ENCODE measurements at regions not wholly inside any gene's neighbourhood (a gene's known extent, or its start where the extent isn't known, plus 50 kb on each side); places are given as distances from the start of the nearest gene placed in this dataset.
A peak's percentile ranks its signal among the peaks of the same experiment; 100 is the strongest.

DNA sequence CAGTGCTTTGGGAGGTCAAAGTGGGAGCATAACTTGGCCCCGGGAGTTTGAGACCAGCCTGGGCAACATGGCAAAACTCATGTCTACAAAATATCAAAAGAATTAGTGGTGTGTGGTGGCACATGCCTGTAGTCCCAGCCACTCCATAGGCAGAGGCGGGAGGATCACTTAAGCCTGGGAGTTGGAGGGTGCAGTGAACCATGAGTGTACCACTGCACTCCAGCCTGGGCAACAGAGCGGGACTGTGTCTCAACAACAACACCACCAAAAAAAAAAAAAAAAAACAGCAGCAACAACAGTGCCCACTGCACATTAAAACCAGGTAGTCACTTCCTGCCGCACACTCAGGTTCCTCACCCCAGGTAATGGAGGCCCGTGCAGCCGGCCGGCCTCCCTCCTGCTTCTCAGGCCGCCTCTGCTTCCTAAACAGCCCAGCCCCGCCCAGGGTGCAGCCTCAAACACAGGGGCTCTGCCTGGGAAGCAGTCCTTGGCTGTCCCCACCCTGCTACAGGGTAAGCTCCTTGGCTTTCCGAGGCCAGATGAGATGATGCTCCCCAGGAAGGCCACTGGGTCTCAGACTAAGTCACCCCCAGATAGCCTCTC, 318.3 kb downstream of the SHANK2 start:
- no peak for DNase-seq (ENCODE audit: low read depth)
- TF ChIP-seq, protein P1, sequence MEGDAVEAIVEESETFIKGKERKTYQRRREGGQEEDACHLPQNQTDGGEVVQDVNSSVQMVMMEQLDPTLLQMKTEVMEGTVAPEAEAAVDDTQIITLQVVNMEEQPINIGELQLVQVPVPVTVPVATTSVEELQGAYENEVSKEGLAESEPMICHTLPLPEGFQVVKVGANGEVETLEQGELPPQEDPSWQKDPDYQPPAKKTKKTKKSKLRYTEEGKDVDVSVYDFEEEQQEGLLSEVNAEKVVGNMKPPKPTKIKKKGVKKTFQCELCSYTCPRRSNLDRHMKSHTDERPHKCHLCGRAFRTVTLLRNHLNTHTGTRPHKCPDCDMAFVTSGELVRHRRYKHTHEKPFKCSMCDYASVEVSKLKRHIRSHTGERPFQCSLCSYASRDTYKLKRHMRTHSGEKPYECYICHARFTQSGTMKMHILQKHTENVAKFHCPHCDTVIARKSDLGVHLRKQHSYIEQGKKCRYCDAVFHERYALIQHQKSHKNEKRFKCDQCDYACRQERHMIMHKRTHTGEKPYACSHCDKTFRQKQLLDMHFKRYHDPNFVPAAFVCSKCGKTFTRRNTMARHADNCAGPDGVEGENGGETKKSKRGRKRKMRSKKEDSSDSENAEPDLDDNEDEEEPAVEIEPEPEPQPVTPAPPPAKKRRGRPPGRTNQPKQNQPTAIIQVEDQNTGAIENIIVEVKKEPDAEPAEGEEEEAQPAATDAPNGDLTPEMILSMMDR (IDR thresholded peaks at IDR 0.05; ENCODE audit: insufficient read depth, low read depth, low read length, missing control alignments), result no peak
- no peak overlapping the region for H3K4me3 ChIP-seq (ENCODE audit: low read depth, low read length)

DNA sequence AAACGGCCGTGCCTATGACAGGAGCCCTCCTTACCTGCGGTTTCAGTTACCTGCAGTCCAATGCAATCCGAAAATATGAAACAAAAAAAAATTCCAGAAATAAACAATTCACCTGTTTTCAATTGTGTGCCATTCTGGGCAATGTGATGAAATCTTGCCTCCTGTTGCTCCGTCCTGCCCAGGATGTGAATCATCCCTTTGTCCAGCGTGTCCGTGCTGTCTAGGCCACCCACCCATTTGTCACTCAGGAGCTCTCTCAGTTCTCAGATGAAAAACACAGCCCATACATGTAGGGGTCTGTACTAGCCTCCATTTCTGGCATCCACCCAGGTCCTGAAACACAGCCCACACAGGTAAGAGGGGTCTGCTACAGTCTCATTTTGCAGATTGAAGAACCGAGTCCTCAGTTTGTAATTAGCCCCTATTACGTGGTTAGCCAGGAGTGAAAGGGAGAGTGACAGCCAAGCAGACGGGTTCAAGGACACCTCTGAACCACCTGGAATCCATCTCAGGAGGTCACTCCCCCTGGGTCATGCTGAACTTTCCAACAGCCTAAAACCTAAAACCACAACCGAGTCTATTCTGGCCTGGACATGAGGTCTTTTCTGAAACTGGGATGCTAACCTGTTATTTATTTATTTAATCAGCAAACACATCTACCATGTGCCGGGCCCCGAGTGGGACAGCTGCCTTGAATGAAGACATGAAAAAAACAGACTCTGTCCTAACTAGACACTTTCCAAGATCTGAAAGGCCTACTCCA, 317.2 kb downstream of the SHANK2 start:
- no peak for DNase-seq (ENCODE audit: low read depth)
- no peak overlapping the region for H3K4me3 ChIP-seq (ENCODE audit: low read depth, low read length)
- TF ChIP-seq, protein P1 (IDR thresholded peaks at IDR 0.05; ENCODE audit: insufficient read depth, low read depth, low read length, missing control alignments), result no peak

DNA sequence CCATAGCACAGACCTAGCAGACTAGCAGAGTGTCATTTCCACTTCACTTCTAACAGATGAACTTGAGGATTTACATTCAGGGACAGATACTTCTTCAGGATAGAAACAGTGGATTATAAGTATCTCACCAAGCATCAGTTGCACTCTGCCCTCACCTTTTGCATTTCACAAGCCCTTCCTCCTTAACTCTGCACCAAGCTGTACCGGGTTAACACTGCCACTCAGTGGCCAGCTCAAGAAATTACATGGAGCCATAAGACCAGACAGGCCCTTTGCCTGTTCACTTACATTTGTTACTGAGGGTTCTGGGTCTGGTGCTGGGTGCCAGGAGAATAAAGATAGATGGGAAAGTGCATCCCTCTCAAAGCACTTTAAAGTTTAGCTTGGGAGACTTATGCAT, 309.8 kb downstream of the SHANK2 start:
- TF ChIP-seq, protein P1 (IDR thresholded peaks at IDR 0.05; ENCODE audit: insufficient read depth, low read depth, low read length, missing control alignments), result peak; percentile 3
- DNase-seq (ENCODE audit: low read depth), result peak; percentile 4
- no peak overlapping the region for H3K4me3 ChIP-seq (ENCODE audit: low read depth, low read length)

DNA sequence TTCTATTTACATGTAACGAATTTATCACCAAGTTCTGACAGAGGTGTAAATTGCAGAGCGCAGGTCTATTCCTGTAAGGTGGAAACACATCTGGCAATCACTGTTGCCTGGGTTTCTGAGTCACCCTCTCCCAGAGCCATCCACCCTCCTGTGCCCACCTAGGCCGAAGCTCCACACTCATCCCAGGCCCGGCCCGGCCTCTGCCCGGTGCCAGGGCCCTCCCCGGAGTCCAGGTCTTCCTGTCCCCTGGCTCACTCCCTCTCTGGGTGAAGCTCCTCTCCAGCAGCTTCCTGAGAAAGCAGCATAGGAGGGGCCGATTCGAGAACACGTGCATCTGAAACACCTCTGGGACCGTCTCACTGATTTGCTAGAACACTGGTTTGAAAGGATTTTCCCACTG, 308.2 kb downstream of the SHANK2 start:
- DNase-seq (ENCODE audit: low read depth), result no peak
- TF ChIP-seq, protein P1 (IDR thresholded peaks at IDR 0.05; ENCODE audit: insufficient read depth, low read depth, low read length, missing control alignments), result no peak
- H3K4me3 ChIP-seq (ENCODE audit: low read depth, low read length), result no peak overlapping the region

DNA sequence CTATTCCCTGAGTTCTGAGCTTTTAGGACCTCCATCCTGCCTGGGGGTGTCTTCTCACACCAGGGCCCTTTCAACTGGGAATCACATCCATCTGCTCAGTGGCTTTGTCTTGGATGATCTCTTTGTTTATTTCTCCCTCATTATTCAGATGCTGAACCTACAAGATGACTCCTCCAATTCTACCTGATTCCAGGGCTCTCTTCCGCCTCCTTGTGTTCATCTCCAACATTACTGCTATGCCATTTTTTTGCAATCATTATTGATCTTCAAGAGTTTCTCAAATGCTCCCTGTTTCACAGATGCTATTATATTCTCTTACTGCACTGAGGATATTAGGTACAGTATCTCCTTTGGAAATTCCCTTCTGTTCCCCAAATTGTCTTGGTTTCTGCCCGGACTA, 307.7 kb downstream of the SHANK2 start:
- TF ChIP-seq, protein P1 (IDR thresholded peaks at IDR 0.05; ENCODE audit: insufficient read depth, low read depth, low read length, missing control alignments), result no peak

DNA sequence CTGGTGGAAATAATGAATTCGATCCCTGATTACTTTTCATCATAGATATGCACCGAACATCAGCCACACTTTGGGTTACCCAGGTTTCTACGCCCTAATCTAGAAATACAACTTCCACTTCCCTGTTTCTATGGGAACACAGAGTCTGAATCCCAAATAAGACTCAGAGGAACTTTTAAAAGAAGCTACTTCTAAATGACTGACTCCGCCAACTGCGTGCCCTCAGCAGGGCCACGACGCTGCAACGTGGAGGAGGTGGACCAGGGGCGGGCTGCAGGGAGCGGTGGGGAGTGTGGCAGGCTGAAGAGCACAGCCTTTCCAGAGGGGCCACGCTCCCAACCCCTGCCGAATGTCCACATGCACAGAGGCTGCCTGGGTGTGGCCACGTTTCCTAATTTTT, 304.0 kb downstream of the SHANK2 start:
- TF ChIP-seq, protein P1 (IDR thresholded peaks at IDR 0.05; ENCODE audit: insufficient read depth, low read depth, low read length, missing control alignments), result no peak
- no peak overlapping the region for H3K4me3 ChIP-seq (ENCODE audit: low read depth, low read length)
- DNase-seq (ENCODE audit: low read depth), result no peak

More for the DNA sequence above, 307.7 kb downstream of the SHANK2 start:
- no peak overlapping the region for H3K4me3 ChIP-seq (ENCODE audit: low read depth, low read length)
- no peak for DNase-seq (ENCODE audit: low read depth)

Measured in GM12865 (cell line).